K562 (cell line): ENCODE measurements at regions not wholly inside any gene's neighbourhood (a gene's known extent, or its start where the extent isn't known, plus 50 kb on each side); places are given as distances from the start of the nearest gene placed in this dataset.

Experiments used
- ATAC-seq: fragments of 200-7000 bp; cut with Tn5 transposase; 3 replicates; pipeline ENCODE4 v1.9.1; 2020; ENCODE audit warnings: moderate library complexity
- BruUV-seq: library from RNA; stranded (reverse); fragments of 400-500 nt; replicated peaks from 2 replicates; lab custom pipeline; 2021; lab: Mats Ljungman, UMichigan
- CTCF ChIA-PET: fragments of 300-600 bp; formaldehyde crosslinking; extraction: SDS; loops from one replicate; lab custom pipeline; 2021; ENCODE audit warnings: low intra/inter-chr PET ratio; lab: Yijun Ruan, JAX
- POLR2A ChIA-PET: fragments of 300-600, 350-650 bp; sonication (Branson Sonifier 250); formaldehyde crosslinking; extraction: SDS; loops from one replicate; lab custom pipeline; 2021; ENCODE audit warnings: antibody characterized with exemption, inconsistent platforms; lab: Yijun Ruan, JAX
- DNase-seq, 4 experiments: peaks; one replicate each; pipeline versions ENCODE4 v3.0.0 to v3.0.0-alpha.2; 2011 to 2018; ENCODE audit warnings: low spot score in 3 of 4, mixed read lengths in 3 of 4; ENCODE audit errors: extremely low read depth in 1 of 4
- FAIRE-seq: peaks from 2 replicates; lab custom pipeline; 2011; peaks lifted over from hg19 to GRCh38; lab: Jason Lieb, UNC
- H2AFZ ChIP-seq: 2 replicates; pipeline ENCODE4 v1.6.0; 2011; ENCODE audit warnings: low read depth, low read length, control low read depth, inconsistent platforms
- H3K27ac ChIP-seq: fragments of 200-600 bp; 3 replicates; pipeline ENCODE4 v1.8.0; 2011; ENCODE audit warnings: low read depth, mild to moderate bottlenecking, control low read depth, inconsistent platforms, low read length, moderate library complexity, mixed read lengths; ENCODE audit errors: extremely low read depth
- H3K27me3 ChIP-seq, 2 experiments: fragments of 300-600 bp in 1 of 2; 2 replicates in 1 of 2; 3 replicates in 1 of 2; pipeline versions ENCODE4 v1.6.0 to v1.8.0; 2011; ENCODE audit warnings: inconsistent platforms in 2 of 2, low read length in 2 of 2, mild to moderate bottlenecking in 1 of 2, mixed read lengths in 1 of 2, moderate library complexity in 1 of 2; ENCODE audit not compliant: control insufficient read depth in 2 of 2, insufficient read depth in 2 of 2
- H3K36me3 ChIP-seq: fragments of 300-600 bp; 3 replicates; pipeline ENCODE4 v1.8.0; 2011; ENCODE audit warnings: mild to moderate bottlenecking, low read length, inconsistent platforms; ENCODE audit not compliant: control insufficient read depth, insufficient read depth
- H3K4me1 ChIP-seq, 2 experiments: fragments of 200-600 bp in 1 of 2; replicated peaks in 1 of 2; 2 replicates in 1 of 2; 3 replicates in 1 of 2; pipeline versions ENCODE4 v1.5.1 to v1.8.0; 2011; ENCODE audit warnings: inconsistent platforms in 2 of 2, low read length in 2 of 2, mild to moderate bottlenecking in 1 of 2, mixed read lengths in 1 of 2, moderate library complexity in 1 of 2; ENCODE audit not compliant: control insufficient read depth in 2 of 2, insufficient read depth in 2 of 2
- H3K4me2 ChIP-seq: 2 replicates; pipeline ENCODE4 v1.6.1; 2011; ENCODE audit warnings: low read length, control low read depth, inconsistent platforms, mixed read lengths; ENCODE audit not compliant: insufficient read depth
- H3K4me3 ChIP-seq: fragments of 200-600 bp; sonication (generic), shearing (Covaris generic); 2 replicates; pipeline ENCODE4 v1.5.1; 2016; ENCODE audit warnings: control low read depth, inconsistent platforms
- H3K79me2 ChIP-seq: fragments of 200-600 bp; 3 replicates; pipeline ENCODE4 v1.8.0; 2011; ENCODE audit warnings: low read length, inconsistent platforms; ENCODE audit not compliant: control insufficient read depth, insufficient read depth
- H3K9ac ChIP-seq, 2 experiments: 2 replicates each; pipeline versions ENCODE4 v1.6.0 to v1.6.1; 2011; ENCODE audit warnings: low read depth in 2 of 2, low read length in 2 of 2, control low read depth in 1 of 2, inconsistent platforms in 1 of 2, mild to moderate bottlenecking in 1 of 2, mixed read lengths in 1 of 2; ENCODE audit not compliant: insufficient read depth in 1 of 2
- H3K9me1 ChIP-seq: one replicate; pipeline ENCODE4 v1.6.0; 2011; ENCODE audit warnings: inconsistent platforms, mild to moderate bottlenecking, low read length, moderate library complexity; ENCODE audit not compliant: control insufficient read depth, insufficient read depth
- H3K9me3 ChIP-seq: replicated peaks from 2 replicates; pipeline ENCODE4 v1.5.1; 2011; ENCODE audit warnings: low read depth, low read length, inconsistent platforms; ENCODE audit not compliant: control insufficient read depth, insufficient read depth
- H4K20me1 ChIP-seq: replicated peaks from 2 replicates; pipeline ENCODE4 v1.6.1; 2011; ENCODE audit warnings: low read length, inconsistent platforms, mixed read lengths; ENCODE audit not compliant: control insufficient read depth, insufficient read depth
- CBX5 ChIP-seq: IDR thresholded peaks from 2 replicates; pipeline ENCODE4 v1.6.1; 2014; ENCODE audit warnings: low read depth, borderline replicate concordance
- ILF3 ChIP-seq: fragments of 450-650 bp; IDR thresholded peaks from 2 replicates; pipeline ENCODE4 v1.6.1; 2018; ENCODE audit warnings: antibody characterized with exemption, mild to moderate bottlenecking, moderate library complexity, borderline replicate concordance
- NFATC3 ChIP-seq: fragments of 450-650 bp; IDR thresholded peaks from 2 replicates; pipeline ENCODE4 v1.6.1; 2017; ENCODE audit warnings: mild to moderate bottlenecking
- ZFP36 ChIP-seq: fragments of 150-350 bp; IDR thresholded peaks from 2 replicates; pipeline ENCODE4 v1.6.1; 2018; ENCODE audit warnings: low read length, low read depth; ENCODE audit not compliant: partially characterized antibody
- ZNF445 ChIP-seq: fragments of 250-450 bp; sonication (Bioruptor Pico); IDR thresholded peaks from 2 replicates; pipeline ENCODE4 v1.4.0; 2020; ENCODE audit warnings: low read depth, mild to moderate bottlenecking, moderate library complexity
- WGBS: fragments of 100-300 bp; shearing (Covaris generic); methylation state at CpG from one replicate; pipeline ENCODE4 v1.1.6; 2016; ENCODE audit warnings: low coverage, mixed read lengths; ENCODE audit not compliant: insufficient coverage; ENCODE audit errors: missing lambda C conversion rate; 5-methylcytosine and 5-hydroxymethylcytosine counted together
- in situ Hi-C: fragments of 300-500 bp; cut with MboI; formaldehyde crosslinking; loops from 4 replicates; pipeline ENCODE4 v1.15.0; 2018; ENCODE audit warnings: inconsistent platforms, mixed read lengths
- intact Hi-C: fragments of 100-400 bp; cut with micrococcal nuclease; formaldehyde crosslinking; loops from 2 replicates; pipeline ENCODE4 v1.14.2; 2022
- TF ChIP-seq, protein P1 (sequence below): fragments of 200-800 bp; sonication (Bioruptor generic); IDR thresholded peaks from 2 replicates; pipeline ENCODE4 v1.6.1; 2017; ENCODE audit warnings: missing genetic modification characterization, missing compliant biosample characterization

DNA sequence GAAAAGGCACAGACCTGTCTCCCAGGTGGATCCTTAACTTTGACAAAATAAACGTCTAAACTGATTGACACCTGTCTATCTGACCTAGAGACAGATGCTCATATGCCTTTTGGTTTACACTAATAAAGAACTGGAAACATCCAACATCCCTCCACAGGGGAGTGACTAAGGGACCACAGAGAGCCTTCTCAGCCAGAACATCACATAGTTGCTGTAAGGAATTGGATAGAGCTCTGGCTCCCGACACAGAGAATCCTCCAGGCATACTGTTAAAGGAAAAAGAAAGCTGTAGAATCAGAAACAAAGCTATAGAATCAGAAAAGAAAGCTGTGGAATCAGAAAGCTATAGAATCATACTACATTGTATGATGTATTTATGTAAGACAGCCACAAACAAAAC, 258.8 kb downstream of the STK31 start:
- H3K9ac ChIP-seq = no peak overlapping the region
- TF ChIP-seq ZFP36 = no peak
- no peak for TF ChIP-seq CBX5
- no peak for TF ChIP-seq ILF3
- TF ChIP-seq, all 486 proteins: peak for 0
- Histone ChIP-seq H3K27ac (no peak overlapping the region), H3K27me3 (peaks cover 0 to 12% of the 10 kb centered on the region in 2 experiments; a peak in 2 of 5 replicates), H3K9me1 (no peaks in the 10 kb centered on the region), H2AFZ (no peak overlapping the region), H4K20me1 (no peaks in the 10 kb centered on the region), H3K36me3 (no peaks in the 10 kb centered on the region), H3K4me1 (no peaks in the 10 kb centered on the region), H3K9me3 (no peaks in the 10 kb centered on the region), H3K79me2 (no peaks in the 10 kb centered on the region), H3K4me2 (no peak overlapping the region), H3K4me3 (no peak overlapping the region)
- CTCF ChIA-PET = no interaction called here
- 0% methylated on average over 2 of the region's 2 CpGs for WGBS
- intact Hi-C loops (no loop called here), in situ Hi-C loops (no loop called here)
- POLR2A ChIA-PET = no interaction called here
- no peak for ATAC-seq
- FAIRE-seq = no peak
- no TSS peak for BruUV-seq
- no peak for DNase-seq

DNA sequence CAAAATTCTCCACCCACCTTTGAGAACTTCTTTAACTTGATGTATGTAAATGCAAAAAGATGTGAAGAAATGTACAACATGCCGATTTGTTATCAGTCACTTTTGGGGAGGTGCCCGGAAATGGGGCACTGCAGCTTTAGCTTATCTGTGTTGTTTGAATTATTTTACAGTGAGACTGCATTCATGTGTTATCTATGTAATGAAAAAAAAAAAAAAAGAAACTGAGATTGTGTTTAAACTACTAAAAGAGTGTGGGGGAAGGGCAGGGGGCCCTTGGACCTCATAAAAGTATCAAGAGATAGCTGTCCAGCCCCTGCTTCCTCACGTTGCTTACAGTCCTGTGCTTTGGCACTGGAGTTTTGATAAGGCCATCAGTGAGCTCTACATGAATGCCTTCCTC, 259.4 kb downstream of the STK31 start:
- WGBS = 0% methylated on average over 3 of the region's 3 CpGs
- Histone ChIP-seq H3K9me1 (no peaks in the 10 kb centered on the region), H3K9me3 (no peaks in the 10 kb centered on the region), H3K4me2 (no peak overlapping the region), H3K9ac (no peak overlapping the region), H3K4me3 (no peak overlapping the region), H2AFZ (no peak overlapping the region), H3K27me3 (peaks cover 0 to 12% of the 10 kb centered on the region in 2 experiments; a peak in 2 of 5 replicates), H4K20me1 (no peaks in the 10 kb centered on the region), H3K36me3 (no peaks in the 10 kb centered on the region), H3K27ac (no peak overlapping the region), H3K4me1 (no peaks in the 10 kb centered on the region), H3K79me2 (no peaks in the 10 kb centered on the region)
- TF ChIP-seq ZNF445 (CRISPR knock-in tag) (no peak), NFATC3 (no peak)
- TF ChIP-seq, protein P1, sequence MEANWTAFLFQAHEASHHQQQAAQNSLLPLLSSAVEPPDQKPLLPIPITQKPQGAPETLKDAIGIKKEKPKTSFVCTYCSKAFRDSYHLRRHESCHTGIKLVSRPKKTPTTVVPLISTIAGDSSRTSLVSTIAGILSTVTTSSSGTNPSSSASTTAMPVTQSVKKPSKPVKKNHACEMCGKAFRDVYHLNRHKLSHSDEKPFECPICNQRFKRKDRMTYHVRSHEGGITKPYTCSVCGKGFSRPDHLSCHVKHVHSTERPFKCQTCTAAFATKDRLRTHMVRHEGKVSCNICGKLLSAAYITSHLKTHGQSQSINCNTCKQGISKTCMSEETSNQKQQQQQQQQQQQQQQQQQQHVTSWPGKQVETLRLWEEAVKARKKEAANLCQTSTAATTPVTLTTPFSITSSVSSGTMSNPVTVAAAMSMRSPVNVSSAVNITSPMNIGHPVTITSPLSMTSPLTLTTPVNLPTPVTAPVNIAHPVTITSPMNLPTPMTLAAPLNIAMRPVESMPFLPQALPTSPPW (CRISPR knock-in tag) = peak; percentile 16; the same call in 1 of the 2 replicates
- FAIRE-seq (no peak), DNase-seq (no peak), ATAC-seq (no peak)
- POLR2A ChIA-PET = no interaction called here
- BruUV-seq = no TSS peak
- intact Hi-C loops (no loop called here), in situ Hi-C loops (no loop called here)
- CTCF ChIA-PET = no interaction called here
